Upper lobe of right lung (tissue), 1 donor: ENCODE measurements at regions not wholly inside any gene's neighbourhood (a gene's known extent, or its start where the extent isn't known, plus 50 kb on each side); places are given as distances from the start of the nearest gene placed in this dataset.

Experiments
- ATAC-seq: fragments of 200-7000 bp; cut with Tn5 transposase; one replicate; pipeline ENCODE4 v1.9.1; 2020; ENCODE audit warnings: mild to moderate bottlenecking, moderate library complexity
- DNase-seq: peaks from one replicate; pipeline ENCODE4 v3.0.0-alpha.2; 2020
- H3K27ac ChIP-seq: fragments of 200-600 bp; one replicate; pipeline ENCODE4 v1.8.0; 2022
- H3K27me3 ChIP-seq: fragments of 200-600 bp; one replicate; pipeline ENCODE4 v1.8.0; 2022; ENCODE audit warnings: mild to moderate bottlenecking
- H3K36me3 ChIP-seq: fragments of 200-600 bp; one replicate; pipeline ENCODE4 v1.8.0; 2022
- H3K4me1 ChIP-seq: fragments of 200-600 bp; one replicate; pipeline ENCODE4 v1.8.0; 2022
- H3K4me3 ChIP-seq: fragments of 200-600 bp; one replicate; pipeline ENCODE4 v1.8.0; 2022; ENCODE audit warnings: mild to moderate bottlenecking
- H3K9me3 ChIP-seq: fragments of 200-600 bp; one replicate; pipeline ENCODE4 v1.8.0; 2022
- intact Hi-C: fragments of 100-400 bp; cut with DNase I; formaldehyde crosslinking; loops from one replicate; pipeline ENCODE4 v1.11.0; 2022
- TF ChIP-seq, protein P1 (sequence below): fragments of 200-600 bp; IDR thresholded peaks from one replicate; pipeline ENCODE4 v1.8.0; 2022; ENCODE audit warnings: antibody characterized with exemption
- donor health status: DM: no; HTN: yes; CAD: no; lungs with severe emphysema.

DNA sequence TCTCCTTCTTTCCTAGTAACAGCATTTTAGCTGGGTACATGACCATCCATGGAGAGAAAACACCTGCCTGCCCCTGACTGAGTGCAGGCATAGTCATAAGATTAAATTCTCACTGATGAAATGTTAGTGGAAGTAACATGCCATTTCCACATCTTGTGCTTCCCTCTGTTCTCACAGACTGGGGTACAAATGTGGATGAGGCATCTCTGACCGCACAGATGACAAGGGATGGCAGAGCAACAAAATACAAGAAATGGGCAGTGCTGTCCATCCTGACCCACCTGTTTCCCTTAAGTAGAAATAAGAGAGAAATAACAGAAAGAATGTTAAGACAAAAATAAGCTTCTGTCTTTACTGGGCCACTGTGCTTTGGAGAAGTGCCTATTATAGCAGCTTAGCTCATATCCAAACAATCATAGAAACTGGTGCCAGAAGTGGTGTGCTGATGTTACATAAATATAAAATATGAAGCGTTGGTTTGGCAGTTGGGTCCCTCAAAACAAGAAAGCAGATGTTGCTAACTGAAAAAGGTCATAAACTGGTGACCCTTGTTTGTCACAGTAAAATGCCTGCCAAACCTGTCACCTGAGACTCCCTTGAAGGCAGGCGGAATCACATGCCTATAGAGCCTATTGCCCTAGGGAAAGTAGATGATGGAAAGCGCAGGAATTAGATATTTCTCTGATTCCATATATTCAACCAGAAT, 72.4 kb upstream of the CCDC150 start:
- no peaks in the 10 kb centered on the region for H3K4me1 ChIP-seq
- intact Hi-C loops = no loop called here
- no peak overlapping the region for H3K27ac ChIP-seq
- DNase-seq = no peak
- no peak for ATAC-seq
- no peak overlapping the region for H3K4me3 ChIP-seq
- no peaks in the 10 kb centered on the region for H3K27me3 ChIP-seq
- no peaks in the 10 kb centered on the region for H3K9me3 ChIP-seq
- H3K36me3 ChIP-seq = no peaks in the 10 kb centered on the region
- TF ChIP-seq, protein P1, sequence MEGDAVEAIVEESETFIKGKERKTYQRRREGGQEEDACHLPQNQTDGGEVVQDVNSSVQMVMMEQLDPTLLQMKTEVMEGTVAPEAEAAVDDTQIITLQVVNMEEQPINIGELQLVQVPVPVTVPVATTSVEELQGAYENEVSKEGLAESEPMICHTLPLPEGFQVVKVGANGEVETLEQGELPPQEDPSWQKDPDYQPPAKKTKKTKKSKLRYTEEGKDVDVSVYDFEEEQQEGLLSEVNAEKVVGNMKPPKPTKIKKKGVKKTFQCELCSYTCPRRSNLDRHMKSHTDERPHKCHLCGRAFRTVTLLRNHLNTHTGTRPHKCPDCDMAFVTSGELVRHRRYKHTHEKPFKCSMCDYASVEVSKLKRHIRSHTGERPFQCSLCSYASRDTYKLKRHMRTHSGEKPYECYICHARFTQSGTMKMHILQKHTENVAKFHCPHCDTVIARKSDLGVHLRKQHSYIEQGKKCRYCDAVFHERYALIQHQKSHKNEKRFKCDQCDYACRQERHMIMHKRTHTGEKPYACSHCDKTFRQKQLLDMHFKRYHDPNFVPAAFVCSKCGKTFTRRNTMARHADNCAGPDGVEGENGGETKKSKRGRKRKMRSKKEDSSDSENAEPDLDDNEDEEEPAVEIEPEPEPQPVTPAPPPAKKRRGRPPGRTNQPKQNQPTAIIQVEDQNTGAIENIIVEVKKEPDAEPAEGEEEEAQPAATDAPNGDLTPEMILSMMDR = no peak

DNA sequence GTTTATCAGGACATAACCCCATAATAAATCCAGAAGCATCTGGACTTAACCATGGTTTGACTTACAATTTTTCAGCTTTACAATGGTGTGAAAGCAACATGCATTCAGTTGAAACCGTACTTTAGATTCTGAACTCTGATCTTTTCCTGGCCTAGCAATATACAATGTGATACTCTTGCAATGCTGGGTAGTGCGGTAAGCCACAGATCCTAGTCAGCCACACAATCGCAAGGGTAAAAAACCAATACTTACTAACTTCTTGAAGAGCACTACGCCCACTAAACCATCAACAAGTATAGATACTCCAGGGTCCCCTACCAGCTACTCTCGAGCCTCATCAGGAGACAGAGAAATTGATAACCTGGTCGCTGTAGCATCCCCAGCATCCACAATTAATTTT, 71.0 kb upstream of the CCDC150 start:
- intact Hi-C loops = no loop called here
- DNase-seq = no peak
- no peaks in the 10 kb centered on the region for H3K36me3 ChIP-seq
- no peak overlapping the region for H3K27ac ChIP-seq
- H3K27me3 ChIP-seq = no peaks in the 10 kb centered on the region
- H3K9me3 ChIP-seq = no peaks in the 10 kb centered on the region
- TF ChIP-seq, protein P1 = no peak
- ATAC-seq = no peak
- no peaks in the 10 kb centered on the region for H3K4me1 ChIP-seq
- no peak overlapping the region for H3K4me3 ChIP-seq

DNA sequence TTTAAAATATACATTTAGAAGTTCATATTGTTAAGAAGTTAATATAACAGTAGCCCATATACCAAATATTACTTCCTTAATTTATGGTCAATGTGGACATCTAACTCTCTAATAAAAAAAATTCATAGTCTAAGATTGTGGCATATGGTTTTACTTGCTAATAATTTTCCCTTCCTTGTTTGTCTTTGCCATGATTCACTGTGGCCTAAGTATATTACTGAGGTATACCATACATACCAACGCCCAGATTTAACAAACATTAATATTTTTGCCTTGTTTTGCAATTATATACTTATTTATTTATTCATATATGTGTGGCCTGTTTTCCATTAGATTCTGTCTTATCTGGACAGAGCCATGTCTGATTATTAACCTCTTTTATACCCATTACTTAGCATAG, 54.6 kb upstream of the CCDC150 start:
- TF ChIP-seq, protein P1 = no peak
- Histone ChIP-seq H3K36me3 (no peaks in the 10 kb centered on the region), H3K4me1 (no peaks in the 10 kb centered on the region), H3K27me3 (peaks cover 16% of the 10 kb centered on the region), H3K9me3 (no peaks in the 10 kb centered on the region), H3K4me3 (no peak overlapping the region), H3K27ac (no peak overlapping the region)
- no peak for DNase-seq
- ATAC-seq = no peak
- intact Hi-C loops = no loop called here

DNA sequence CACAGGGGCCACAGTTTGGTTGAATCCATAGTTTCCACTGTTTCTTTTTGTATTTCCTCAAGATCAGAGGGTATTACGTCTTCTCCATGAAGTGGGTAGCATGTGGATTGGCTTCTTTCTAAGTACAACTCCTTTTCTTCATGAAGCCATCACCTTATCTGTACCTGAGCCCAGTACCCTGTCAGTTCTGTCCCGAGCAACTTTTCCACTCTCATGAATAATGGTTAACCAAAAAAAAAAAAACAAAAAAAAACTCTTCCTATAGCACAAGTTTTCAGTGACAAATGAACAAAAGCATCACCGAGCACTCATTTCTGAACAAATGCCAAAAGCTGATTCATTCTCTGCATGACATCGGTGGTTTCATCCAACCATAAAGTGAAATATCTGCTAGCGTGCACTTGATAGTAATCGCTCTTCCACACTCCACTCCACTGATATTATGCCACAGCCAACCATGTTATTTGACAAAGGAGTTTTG, 53.0 kb upstream of the CCDC150 start:
- DNase-seq (no peak), ATAC-seq (no peak)
- peaks cover 31% of the 10 kb centered on the region for H3K27me3 ChIP-seq
- H3K9me3 ChIP-seq = no peaks in the 10 kb centered on the region
- H3K27ac ChIP-seq = no peak overlapping the region
- TF ChIP-seq, protein P1 = no peak
- intact Hi-C loops = no loop called here
- H3K4me1 ChIP-seq = no peaks in the 10 kb centered on the region
- no peaks in the 10 kb centered on the region for H3K36me3 ChIP-seq
- no peak overlapping the region for H3K4me3 ChIP-seq

DNA sequence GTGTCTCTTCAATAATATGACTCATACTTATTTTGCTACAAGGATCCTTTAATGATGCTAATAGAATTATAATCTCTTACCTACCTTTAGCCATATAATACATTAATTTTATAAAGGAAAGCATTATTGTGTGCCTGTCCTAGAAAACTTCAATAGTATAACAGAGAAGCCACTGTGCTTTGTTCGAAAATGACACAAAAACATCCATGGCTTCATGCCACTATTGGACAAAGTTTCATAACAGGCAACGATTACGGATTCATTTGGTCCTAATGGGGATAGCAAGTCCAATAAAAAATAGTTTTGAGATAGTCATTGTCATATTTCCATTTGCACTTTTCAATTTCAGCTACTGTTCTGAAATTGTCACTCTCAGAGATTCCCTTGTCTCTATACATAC, 52.5 kb upstream of the CCDC150 start:
- Histone ChIP-seq H3K4me1 (no peaks in the 10 kb centered on the region), H3K9me3 (no peaks in the 10 kb centered on the region), H3K27me3 (peaks cover 36% of the 10 kb centered on the region), H3K27ac (no peak overlapping the region), H3K4me3 (no peak overlapping the region), H3K36me3 (no peaks in the 10 kb centered on the region)
- TF ChIP-seq, protein P1 = no peak
- intact Hi-C loops = no loop called here
- DNase-seq = no peak
- no peak for ATAC-seq

DNA sequence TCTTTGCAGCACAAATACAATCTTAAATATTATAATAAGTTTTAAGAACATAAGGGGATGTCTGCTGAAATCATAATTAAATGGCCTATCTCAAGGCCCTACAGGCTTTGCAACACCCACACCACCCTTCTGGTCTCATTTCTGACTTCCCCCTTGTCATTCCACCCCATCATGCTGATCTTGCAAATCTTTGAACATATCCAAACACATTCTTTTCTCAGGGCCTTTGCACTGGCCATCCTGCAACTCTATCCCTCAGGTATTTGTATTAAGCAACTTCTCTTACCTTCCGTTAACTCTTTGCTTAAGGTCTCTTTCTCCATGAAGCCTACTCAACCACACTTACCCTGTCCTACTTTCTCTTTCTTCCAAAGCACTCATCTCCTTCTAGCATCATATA, 51.8 kb upstream of the CCDC150 start:
- intact Hi-C loops = no loop called here
- no peak overlapping the region for H3K4me3 ChIP-seq
- H3K4me1 ChIP-seq = no peaks in the 10 kb centered on the region
- H3K27ac ChIP-seq = no peak overlapping the region
- DNase-seq (no peak), ATAC-seq (no peak)
- H3K9me3 ChIP-seq = no peaks in the 10 kb centered on the region
- no peaks in the 10 kb centered on the region for H3K36me3 ChIP-seq
- TF ChIP-seq, protein P1 = no peak
- peaks cover 40% of the 10 kb centered on the region for H3K27me3 ChIP-seq
